HCT116 (cell line): ENCODE measurements at regions not wholly inside any gene's neighbourhood (a gene's known extent, or its start where the extent isn't known, plus 50 kb on each side); places are given as distances from the start of the nearest gene placed in this dataset.

Source experiments
- ATAC-seq: fragments of 200-7000 bp; cut with Tn5 transposase; 2 replicates; pipeline ENCODE4 v1.9.1; 2020; ENCODE audit warnings: mild to moderate bottlenecking, moderate library complexity
- BruUV-seq: library from RNA; stranded (reverse); fragments of 400-500 nt; replicated peaks from 2 replicates; lab custom pipeline; 2021; lab: Mats Ljungman, UMichigan
- CTCF ChIA-PET: fragments of 300-600 bp; sonication (Branson Sonifier 250); formaldehyde crosslinking; loops from one replicate; lab custom pipeline; 2021; ENCODE audit warnings: antibody characterized with exemption; lab: Charles Lee
- POLR2A ChIA-PET: fragments of 300-600, 350-600 bp; sonication (Branson Sonifier 250); formaldehyde crosslinking; loops from one replicate; lab custom pipeline; 2021; ENCODE audit warnings: antibody characterized with exemption; lab: Charles Lee
- RAD21 ChIA-PET, 2 experiments: fragments of 300-600 bp; sonication (Branson Sonifier 250); formaldehyde crosslinking; loops; one replicate each; lab custom pipeline; 2023; ENCODE audit warnings: low total read pairs in 2 of 2; ENCODE audit not compliant: uncharacterized antibody in 2 of 2, unreplicated experiment in 2 of 2, low non-redundant PET in 1 of 2; lab: Charles Lee
- DNase-seq: peaks from one replicate; pipeline ENCODE4 v3.0.0-alpha.2; 2010; ENCODE audit warnings: low read depth, low spot score
- H2AFZ ChIP-seq: fragments of 200-600 bp; shearing (Covaris generic), sonication (generic); 2 replicates; pipeline ENCODE4 v1.6.1; 2017; ENCODE audit warnings: low read depth, mixed run types, mixed read lengths, antibody characterized with exemption, low read length; ENCODE audit not compliant: poor library complexity, severe bottlenecking
- H3K27ac ChIP-seq: 2 replicates; pipeline ENCODE4 v1.5.1; 2012; ENCODE audit warnings: low read depth, low read length
- H3K27me3 ChIP-seq: fragments of 200-600 bp; sonication (generic); 2 replicates; pipeline ENCODE4 v1.6.1; 2016; ENCODE audit warnings: mixed run types, low read length, mixed read lengths; ENCODE audit not compliant: insufficient read depth
- H3K36me3 ChIP-seq, 2 experiments: fragments of 200-500 bp in 1 of 2; fragments of 200-600 bp in 1 of 2; sonication (Bioruptor generic) in 1 of 2; sonication (generic) in 1 of 2; 2 replicates each; pipeline versions ENCODE4 v1.5.1 to v1.6.1; 2014 to 2016; ENCODE audit warnings: low read length in 2 of 2, inconsistent platforms in 1 of 2, mixed read lengths in 1 of 2, mixed run types in 1 of 2; ENCODE audit not compliant: insufficient read depth in 2 of 2, control insufficient read depth in 1 of 2
- H3K4me1 ChIP-seq, 2 experiments: fragments of 200-600 bp in 1 of 2; sonication (generic) in 1 of 2; 2 replicates each; pipeline versions ENCODE4 v1.5.1 to v1.6.1; 2012 to 2017; ENCODE audit warnings: low read length in 2 of 2, inconsistent platforms in 1 of 2, mild to moderate bottlenecking in 1 of 2, mixed read lengths in 1 of 2, mixed run types in 1 of 2, moderate library complexity in 1 of 2; ENCODE audit not compliant: insufficient read depth in 2 of 2, control insufficient read depth in 1 of 2
- H3K4me2 ChIP-seq: fragments of 200-600 bp; sonication (generic); 2 replicates; pipeline ENCODE4 v1.6.1; 2017; ENCODE audit warnings: mixed run types, low read length, mixed read lengths
- H3K4me3 ChIP-seq, 2 experiments: fragments of 200-600 bp in 1 of 2; sonication (generic) in 1 of 2; replicated peaks in 1 of 2; 2 replicates each; pipeline ENCODE4 v1.5.1; 2011 to 2016; ENCODE audit warnings: low read length in 2 of 2, control low read depth in 1 of 2, low read depth in 1 of 2, mild to moderate bottlenecking in 1 of 2, mixed read lengths in 1 of 2, mixed run types in 1 of 2
- H3K79me2 ChIP-seq: fragments of 200-600 bp; sonication (generic); 2 replicates; pipeline ENCODE4 v1.6.1; 2017; ENCODE audit warnings: mild to moderate bottlenecking, mixed run types, low read length, moderate library complexity, mixed read lengths; ENCODE audit not compliant: insufficient read depth
- H3K9ac ChIP-seq: fragments of 200-600 bp; sonication (generic); 2 replicates; pipeline ENCODE4 v1.6.1; 2016; ENCODE audit warnings: low read length, mixed read lengths
- H3K9me2 ChIP-seq: fragments of 200-600 bp; sonication (generic), shearing (Covaris generic); 2 replicates; pipeline ENCODE4 v1.6.1; 2017; ENCODE audit warnings: mixed run types, mild to moderate bottlenecking, moderate library complexity; ENCODE audit not compliant: insufficient read depth
- H3K9me3 ChIP-seq, 2 experiments: fragments of 200-500 bp in 1 of 2; fragments of 200-600 bp in 1 of 2; sonication (Bioruptor generic) in 1 of 2; sonication (generic) in 1 of 2; 2 replicates each; pipeline ENCODE4 v1.6.1; 2014 to 2017; ENCODE audit warnings: low read length in 2 of 2, mixed read lengths in 2 of 2, inconsistent platforms in 1 of 2, low read depth in 1 of 2, mild to moderate bottlenecking in 1 of 2, mixed run types in 1 of 2, moderate library complexity in 1 of 2; ENCODE audit not compliant: control insufficient read depth in 1 of 2, insufficient read depth in 1 of 2
- H4K20me1 ChIP-seq: fragments of 200-600 bp; sonication (generic), shearing (Covaris generic); 2 replicates; pipeline ENCODE4 v1.6.1; 2017; ENCODE audit warnings: mixed run types, mild to moderate bottlenecking, moderate library complexity; ENCODE audit not compliant: insufficient read depth
- CBX3 ChIP-seq: IDR thresholded peaks from 2 replicates; pipeline ENCODE4 v1.6.1; 2012; ENCODE audit warnings: low read depth
- CEBPB ChIP-seq: IDR thresholded peaks from 2 replicates; pipeline ENCODE4 v1.6.1; 2012; ENCODE audit warnings: low read depth
- EGR1 ChIP-seq: IDR thresholded peaks from 2 replicates; pipeline ENCODE4 v1.6.1; 2012; ENCODE audit warnings: low read depth
- ELF1 ChIP-seq: IDR thresholded peaks from 2 replicates; pipeline ENCODE4 v1.6.1; 2012; ENCODE audit warnings: low read depth, borderline replicate concordance
- EZH2 ChIP-seq: fragments of 200-600 bp; sonication (generic); IDR thresholded peaks from 2 replicates; pipeline ENCODE4 v1.6.1; 2017; ENCODE audit warnings: antibody characterized with exemption, mixed run types
- EZH2phosphoT487 ChIP-seq: fragments of 200-600 bp; IDR thresholded peaks from 2 replicates; pipeline ENCODE4 v1.6.1; 2018; ENCODE audit warnings: antibody characterized with exemption, borderline replicate concordance
- MAX ChIP-seq: IDR thresholded peaks from 2 replicates; pipeline ENCODE4 v1.6.1; 2012
- POLR2AphosphoS5 ChIP-seq: IDR thresholded peaks from 2 replicates; pipeline ENCODE4 v1.6.1; 2011; ENCODE audit warnings: mild to moderate bottlenecking, low read depth, low read length, moderate library complexity
- RAD21 ChIP-seq: IDR thresholded peaks from 2 replicates; pipeline ENCODE4 v1.6.1; 2012; ENCODE audit warnings: low read depth, mild to moderate bottlenecking
- REST ChIP-seq: IDR thresholded peaks from 2 replicates; pipeline ENCODE4 v1.6.1; 2012; ENCODE audit warnings: low read depth
- SIN3A ChIP-seq: IDR thresholded peaks from 2 replicates; pipeline ENCODE4 v1.6.1; 2012; ENCODE audit warnings: low read depth
- SP1 ChIP-seq: IDR thresholded peaks from 2 replicates; pipeline ENCODE4 v1.6.1; 2012; ENCODE audit warnings: low read depth
- TCF7L2 ChIP-seq: IDR thresholded peaks from 2 replicates; pipeline ENCODE4 v1.7.0; 2011; ENCODE audit warnings: borderline replicate concordance, inconsistent platforms; ENCODE audit not compliant: insufficient read depth, insufficient read length; ENCODE audit errors: extremely low read depth
- YY1 ChIP-seq: IDR thresholded peaks from 2 replicates; pipeline ENCODE4 v1.6.1; 2011; ENCODE audit warnings: low read length, low read depth, moderate library complexity, mild to moderate bottlenecking; ENCODE audit not compliant: insufficient replicate concordance; ENCODE audit errors: extremely low read depth
- ZBTB33 ChIP-seq: IDR thresholded peaks from 2 replicates; pipeline ENCODE4 v1.6.1; 2011; ENCODE audit warnings: mild to moderate bottlenecking, low read length, moderate library complexity; ENCODE audit not compliant: insufficient replicate concordance; ENCODE audit errors: extremely low read depth
- ZNF274 ChIP-seq: fragments of 200-500 bp; sonication (Bioruptor generic); IDR thresholded peaks from 2 replicates; pipeline ENCODE4 v1.6.1; 2014; ENCODE audit warnings: mild to moderate bottlenecking, low read depth, low read length, inconsistent platforms
- intact Hi-C: fragments of 100-400 bp; cut with micrococcal nuclease; formaldehyde crosslinking; loops from 2 replicates; pipeline ENCODE4 v1.10.0; 2022

GRCh38 chr18:39886136-39886535 lies 2068.9 kb upstream of the PIK3C3 start:
- H3K4me3 ChIP-seq, result no peak overlapping the region
- no peak overlapping the region for H2AFZ ChIP-seq
- H3K9me3 ChIP-seq, result no peaks in the 10 kb centered on the region
- no peaks in the 10 kb centered on the region for H3K9me2 ChIP-seq
- intact Hi-C loops, result no loop called here
- RAD21 ChIA-PET, result no interaction called here
- no peaks in the 10 kb centered on the region for H3K27me3 ChIP-seq
- no peaks in the 10 kb centered on the region for H3K4me1 ChIP-seq
- no TSS peak for BruUV-seq
- ATAC-seq, result no peak
- H3K79me2 ChIP-seq, result no peaks in the 10 kb centered on the region
- H3K9ac ChIP-seq, result no peak overlapping the region
- DNase-seq, result no peak
- no peak overlapping the region for H3K4me2 ChIP-seq
- H3K36me3 ChIP-seq, result no peaks in the 10 kb centered on the region
- CTCF ChIA-PET, result no interaction called here
- TF ChIP-seq SP1 (no peak), REST (no peak), EGR1 (no peak), ZNF274 (no peak), SIN3A (no peak), ZBTB33 (no peak), ELF1 (no peak), MAX (no peak), EZH2 (no peak), EZH2phosphoT487 (no peak), YY1 (no peak), RAD21 (no peak), TCF7L2 (no peak), CEBPB (no peak), CBX3 (no peak), POLR2AphosphoS5 (no peak)
- POLR2A ChIA-PET, result no interaction called here
- H4K20me1 ChIP-seq, result no peaks in the 10 kb centered on the region
- H3K27ac ChIP-seq, result no peak overlapping the region
